ENCODE measurements at regions not wholly inside any gene's neighbourhood (a gene's known extent, or its start where the extent isn't known, plus 50 kb on each side); places are given as distances from the start of the nearest gene placed in this dataset.
A peak's percentile ranks its signal among the peaks of the same experiment; 100 is the strongest.

DNA sequence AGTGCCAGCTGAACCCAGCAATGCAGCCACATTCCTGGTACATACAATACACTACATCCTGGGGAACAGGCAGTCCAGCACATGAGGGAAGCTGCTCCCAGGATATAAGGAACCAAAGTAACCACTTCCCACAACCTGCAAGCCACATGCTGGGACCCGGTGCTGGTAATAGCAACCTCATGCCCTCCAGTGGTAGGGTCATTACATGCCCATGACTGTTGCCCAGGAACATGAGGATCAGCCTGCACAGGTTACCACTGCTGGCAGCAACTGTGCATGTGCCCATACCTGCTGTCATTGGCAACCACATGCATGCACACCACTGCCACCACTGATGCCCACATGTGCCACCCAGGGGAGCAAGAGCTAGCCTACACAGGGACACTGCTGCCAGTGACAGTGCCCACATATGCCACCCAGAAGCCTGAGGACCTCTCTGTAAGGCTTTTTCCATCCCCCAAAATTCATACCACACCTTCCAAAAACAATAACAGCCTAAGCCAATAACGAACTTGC lies 1982.5 kb downstream of the ARAP2 start:
- no peak overlapping the region for H3K23ac ChIP-seq (ENCODE audit: insufficient read length, low read depth, low read length)
- H4K8ac ChIP-seq (replicated peaks; ENCODE audit: insufficient read length, low read depth, low read length): no peak overlapping the region
- H3K79me2 ChIP-seq (ENCODE audit: insufficient read depth, low read length): no peaks in the 10 kb centered on the region
- H4K20me1 ChIP-seq (ENCODE audit: control insufficient read depth, insufficient read depth, insufficient read length): no peaks in the 10 kb centered on the region
- H2AK5ac ChIP-seq (ENCODE audit: insufficient read length, low read length): no peak overlapping the region
- no peak overlapping the region for H4K91ac ChIP-seq (ENCODE audit: insufficient read length, low read depth, low read length)
- no peaks in the 10 kb centered on the region for H3K9me3 ChIP-seq (ENCODE audit: control insufficient read depth, low read depth, low read length)
- peaks cover 5 to 6% of the 10 kb centered on the region in 2 experiments; a peak in 3 of 4 replicates for H3K4me1 Mint-ChIP-seq
- H3K4me2 ChIP-seq (ENCODE audit: insufficient read depth, insufficient read length, low read length): no peak overlapping the region
- H3K36me3 Mint-ChIP-seq (ENCODE audit: insufficient read depth in 1 of 3, low read depth in 3 of 3): peaks cover 0 to 4% (median 0%) of the 10 kb centered on the region in 3 experiments; a peak in 3 of 7 replicates
- no peaks in the 10 kb centered on the region for H3K79me1 ChIP-seq (ENCODE audit: insufficient read depth, low read depth, low read length, poor library complexity, severe bottlenecking)
- H3K56ac ChIP-seq (ENCODE audit: insufficient read length, low read depth, low read length): no peak overlapping the region
- peak overlapping the region; percentile 25 for H3K18ac ChIP-seq (ENCODE audit: insufficient read length, low read depth, low read length)
- no peak overlapping the region for H2BK5ac ChIP-seq (ENCODE audit: insufficient read length, low read length)
- H3K9ac ChIP-seq (ENCODE audit: extremely low read depth, insufficient read length, low read length): no peak overlapping the region
- H3K4me3 Mint-ChIP-seq: no peak overlapping the region
- no peak overlapping the region for H2BK15ac ChIP-seq (ENCODE audit: low read depth, low read length)
- H3K27me3 Mint-ChIP-seq (ENCODE audit: low read depth): no peaks in the 10 kb centered on the region
- H3K14ac ChIP-seq (ENCODE audit: insufficient read depth, low read length): no peak overlapping the region
- H3K27ac ChIP-seq (ENCODE audit: insufficient read length, low read depth, low read length): no peak overlapping the region
- H3K27ac Mint-ChIP-seq: peak overlapping the region in 2 of 3 experiments; percentile 30 to 94; a peak in 3 of 7 replicates
- no peaks in the 10 kb centered on the region for H3K4me1 ChIP-seq (ENCODE audit: insufficient read depth, low read length)
- no peaks in the 10 kb centered on the region for H3K27me3 ChIP-seq (ENCODE audit: insufficient read depth, low read length)
- H3K23me2 ChIP-seq (ENCODE audit: insufficient read length, low read depth, low read length, poor library complexity, severe bottlenecking): no peaks in the 10 kb centered on the region
- no peak overlapping the region for H2BK120ac ChIP-seq (ENCODE audit: low read depth, low read length, poor library complexity, severe bottlenecking)
- no peak overlapping the region for H4K5ac ChIP-seq (ENCODE audit: insufficient read length, low read depth, low read length)
- no peak for DNase-seq
- H3K9me3 Mint-ChIP-seq: peaks cover 0 to 4% of the 10 kb centered on the region in 2 experiments; a peak in 2 of 5 replicates
- no peak overlapping the region for H3T11ph ChIP-seq (ENCODE audit: low read length)
- WGBS (ENCODE audit: extremely low coverage, insufficient read length, low lambda C conversion rate): no CpG with 5 or more reads among the region's 2 CpGs
- H2BK20ac ChIP-seq (ENCODE audit: low read depth, low read length, poor library complexity, severe bottlenecking): no peak overlapping the region
- TF ChIP-seq, protein P1, sequence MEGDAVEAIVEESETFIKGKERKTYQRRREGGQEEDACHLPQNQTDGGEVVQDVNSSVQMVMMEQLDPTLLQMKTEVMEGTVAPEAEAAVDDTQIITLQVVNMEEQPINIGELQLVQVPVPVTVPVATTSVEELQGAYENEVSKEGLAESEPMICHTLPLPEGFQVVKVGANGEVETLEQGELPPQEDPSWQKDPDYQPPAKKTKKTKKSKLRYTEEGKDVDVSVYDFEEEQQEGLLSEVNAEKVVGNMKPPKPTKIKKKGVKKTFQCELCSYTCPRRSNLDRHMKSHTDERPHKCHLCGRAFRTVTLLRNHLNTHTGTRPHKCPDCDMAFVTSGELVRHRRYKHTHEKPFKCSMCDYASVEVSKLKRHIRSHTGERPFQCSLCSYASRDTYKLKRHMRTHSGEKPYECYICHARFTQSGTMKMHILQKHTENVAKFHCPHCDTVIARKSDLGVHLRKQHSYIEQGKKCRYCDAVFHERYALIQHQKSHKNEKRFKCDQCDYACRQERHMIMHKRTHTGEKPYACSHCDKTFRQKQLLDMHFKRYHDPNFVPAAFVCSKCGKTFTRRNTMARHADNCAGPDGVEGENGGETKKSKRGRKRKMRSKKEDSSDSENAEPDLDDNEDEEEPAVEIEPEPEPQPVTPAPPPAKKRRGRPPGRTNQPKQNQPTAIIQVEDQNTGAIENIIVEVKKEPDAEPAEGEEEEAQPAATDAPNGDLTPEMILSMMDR (conservative IDR thresholded peaks at IDR 0.05): no peak
- H3K4ac ChIP-seq (ENCODE audit: low read depth, low read length): no peak overlapping the region
- no peak overlapping the region for H2BK12ac ChIP-seq (ENCODE audit: insufficient read length, low read depth, low read length)
- no peak overlapping the region for H2AFZ ChIP-seq (ENCODE audit: low read length)

Measured in H9 (cell line).